ENCODE measurements at regions not wholly inside any gene's neighbourhood (a gene's known extent, or its start where the extent isn't known, plus 50 kb on each side); places are given as distances from the start of the nearest gene placed in this dataset.

- TF ChIP-seq RAD21 (conservative IDR thresholded peaks at IDR 0.05 in 1 of 2, IDR thresholded peaks at IDR 0.05 in 1 of 2): no peak
- TF ChIP-seq MYC (IDR thresholded peaks at IDR 0.05; ENCODE audit: borderline replicate concordance, low read length): no peak
- no peak for TF ChIP-seq CTCF (IDR thresholded peaks at IDR 0.05)
- no peak for TF ChIP-seq CEBPB (IDR thresholded peaks at IDR 0.05)
These were observed 328.8 kb downstream of the PRELID2 start for GRCh38 chr5:145506185-145506850.

Measured in A549 (cell line).